CD4-positive, CD25-positive, alpha-beta regulatory T cell (primary cell): ENCODE measurements at regions not wholly inside any gene's neighbourhood (a gene's known extent, or its start where the extent isn't known, plus 50 kb on each side); places are given as distances from the start of the nearest gene placed in this dataset.

Experiments used
- ATAC-seq, 2 donors: fragments of 150-1000 bp; cut with Tn5 transposase; one replicate each; pipeline ENCODE4 v1.10.0; 2021; ENCODE audit warnings: low read depth in 2 of 2, moderate number of reproducible peaks in 2 of 2, moderate library complexity in 1 of 2
- DNase-seq, 3 donors: peaks; one replicate each; pipeline versions ENCODE4 v3.0.0 to v3.0.0-alpha.2; 2012 to 2022; ENCODE audit warnings: mixed read lengths in 1 of 3
- H3K27ac ChIP-seq: one replicate; pipeline ENCODE4 v1.7.0; 2013; ENCODE audit warnings: mild to moderate bottlenecking, low read length; ENCODE audit not compliant: insufficient read depth, poor library complexity, severe bottlenecking
- H3K27me3 ChIP-seq: one replicate; pipeline ENCODE4 v1.7.0; 2013; ENCODE audit warnings: low read length; ENCODE audit not compliant: control insufficient read depth, insufficient read depth
- H3K36me3 ChIP-seq: one replicate; pipeline ENCODE4 v1.7.0; 2013; ENCODE audit warnings: mild to moderate bottlenecking, low read length, moderate library complexity; ENCODE audit not compliant: control insufficient read depth, insufficient read depth
- H3K4me1 ChIP-seq: 2 replicates; pipeline ENCODE4 v1.7.0; 2013; ENCODE audit warnings: mild to moderate bottlenecking, low read length; ENCODE audit not compliant: insufficient read depth, control insufficient read depth, poor library complexity, severe bottlenecking
- H3K4me3 ChIP-seq: one replicate; pipeline ENCODE4 v1.7.0; 2013; ENCODE audit warnings: low read depth, mild to moderate bottlenecking, low read length, moderate library complexity
- H3K9me3 ChIP-seq, 2 experiments: 1 replicate in 1 of 2; 2 replicates in 1 of 2; pipeline ENCODE4 v1.7.0; 2013; ENCODE audit warnings: low read length in 2 of 2, mild to moderate bottlenecking in 1 of 2, moderate library complexity in 1 of 2; ENCODE audit not compliant: control insufficient read depth in 2 of 2
- H3K27ac Mint-ChIP-seq, 3 donors: one replicate each; pipeline ENCODE4 v1.8.0; 2020 to 2022; ENCODE audit warnings: mild to moderate bottlenecking in 3 of 3, mixed read lengths in 3 of 3, moderate library complexity in 2 of 3
- H3K27me3 Mint-ChIP-seq: one replicate; pipeline ENCODE4 v1.8.0; 2022; ENCODE audit warnings: mild to moderate bottlenecking, mixed read lengths
- H3K36me3 Mint-ChIP-seq: one replicate; pipeline ENCODE4 v1.8.0; 2020; ENCODE audit warnings: mixed read lengths
- H3K4me1 Mint-ChIP-seq, 4 donors: one replicate each; pipeline ENCODE4 v1.8.0; 2020 to 2022; ENCODE audit warnings: mixed read lengths in 4 of 4, mild to moderate bottlenecking in 1 of 4
- H3K4me3 Mint-ChIP-seq, 4 donors: one replicate each; pipeline ENCODE4 v1.8.0; 2020 to 2022; ENCODE audit warnings: mild to moderate bottlenecking in 4 of 4, mixed read lengths in 4 of 4, moderate library complexity in 3 of 4
- H3K9me3 Mint-ChIP-seq, 7 donors: one replicate each; pipeline ENCODE4 v1.8.0; 2020 to 2022; ENCODE audit warnings: mixed read lengths in 7 of 7, mild to moderate bottlenecking in 3 of 7, moderate library complexity in 2 of 7

GRCh38 chr10:57015187-57015586, 654.1 kb upstream of the ZWINT start:
- H3K9me3 ChIP-seq, result peaks cover 0 to 5% of the 10 kb centered on the region in 2 experiments
- no peak overlapping the region for H3K4me3 ChIP-seq
- H3K27ac Mint-ChIP-seq, result no peak overlapping the region
- no peak overlapping the region for H3K4me3 Mint-ChIP-seq
- no peaks in the 10 kb centered on the region for H3K27me3 Mint-ChIP-seq
- no peak overlapping the region for H3K27ac ChIP-seq
- no peak for DNase-seq
- no peaks in the 10 kb centered on the region for H3K4me1 ChIP-seq
- no peaks in the 10 kb centered on the region for H3K36me3 Mint-ChIP-seq
- no peaks in the 10 kb centered on the region for H3K36me3 ChIP-seq
- ATAC-seq, result no peak
- H3K9me3 Mint-ChIP-seq, result peaks cover 0 to 12% (median 8%) of the 10 kb centered on the region in 7 donors
- no peaks in the 10 kb centered on the region for H3K27me3 ChIP-seq
- H3K4me1 Mint-ChIP-seq, result no peaks in the 10 kb centered on the region

DNA sequence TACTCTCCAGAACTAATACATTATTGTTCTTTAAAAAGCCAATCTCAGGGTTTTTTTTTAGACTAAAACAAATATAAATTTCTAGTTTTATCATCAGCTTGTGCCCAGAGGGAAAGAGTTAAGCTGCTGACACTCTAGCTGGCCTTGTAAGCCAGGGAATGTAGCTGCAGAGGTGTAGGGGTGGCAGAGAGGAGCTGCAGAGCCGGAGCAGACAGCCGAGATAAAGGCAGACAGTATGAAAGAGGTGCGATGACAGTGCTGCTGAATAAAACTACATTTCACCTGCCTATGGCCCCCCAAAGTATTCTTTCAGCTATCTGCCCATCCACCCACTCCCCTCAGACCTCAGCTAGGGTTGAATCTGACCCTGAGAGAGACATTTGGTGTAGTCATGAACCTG, 653.7 kb upstream of the ZWINT start:
- no peak overlapping the region for H3K27ac Mint-ChIP-seq
- no peaks in the 10 kb centered on the region for H3K4me1 ChIP-seq
- ATAC-seq (no peak), DNase-seq (no peak)
- H3K27ac ChIP-seq, result no peak overlapping the region
- no peaks in the 10 kb centered on the region for H3K27me3 ChIP-seq
- no peaks in the 10 kb centered on the region for H3K4me1 Mint-ChIP-seq
- no peaks in the 10 kb centered on the region for H3K36me3 Mint-ChIP-seq
- H3K4me3 ChIP-seq, result no peak overlapping the region
- peaks cover 0 to 13% (median 6%) of the 10 kb centered on the region in 7 donors for H3K9me3 Mint-ChIP-seq
- no peaks in the 10 kb centered on the region for H3K36me3 ChIP-seq
- H3K4me3 Mint-ChIP-seq, result peak overlapping the region in 1 of 4 donors; percentile 88
- H3K27me3 Mint-ChIP-seq, result no peaks in the 10 kb centered on the region
- H3K9me3 ChIP-seq, result peaks cover 0 to 5% of the 10 kb centered on the region in 2 experiments

DNA sequence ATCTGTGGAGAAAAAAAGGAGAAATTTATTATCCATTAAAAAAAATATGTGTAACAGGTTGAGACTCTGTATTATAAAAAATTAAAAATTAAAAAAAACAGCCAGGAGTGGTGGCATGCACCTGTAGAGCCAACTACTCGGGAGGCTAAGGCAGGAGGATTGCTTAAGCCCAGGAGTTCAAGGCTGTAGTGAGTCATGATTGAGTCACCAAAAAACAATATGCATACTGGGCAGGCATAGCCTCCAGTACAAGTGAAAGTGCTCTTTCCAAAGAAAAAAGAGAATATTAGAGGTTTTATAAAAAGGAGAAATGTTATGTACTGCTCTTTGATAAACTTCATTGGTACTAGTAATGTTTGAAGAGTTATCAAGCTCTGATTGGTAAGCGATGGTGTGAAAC, 647.1 kb upstream of the ZWINT start:
- Histone ChIP-seq H3K27ac (no peak overlapping the region), H3K4me3 (no peak overlapping the region), H3K27me3 (no peaks in the 10 kb centered on the region), H3K36me3 (no peaks in the 10 kb centered on the region), H3K4me1 (no peaks in the 10 kb centered on the region), H3K9me3 (no peaks in the 10 kb centered on the region)
- ATAC-seq (no peak), DNase-seq (no peak)
- H3K4me1 Mint-ChIP-seq, result no peaks in the 10 kb centered on the region
- H3K27ac Mint-ChIP-seq, result no peak overlapping the region
- H3K9me3 Mint-ChIP-seq, result peaks cover 0 to 17% (median 3%) of the 10 kb centered on the region in 7 donors
- H3K36me3 Mint-ChIP-seq, result no peaks in the 10 kb centered on the region
- no peak overlapping the region for H3K4me3 Mint-ChIP-seq
- H3K27me3 Mint-ChIP-seq, result no peaks in the 10 kb centered on the region

- no peaks in the 10 kb centered on the region for H3K27me3 ChIP-seq
Measured at GRCh38 chr10:56991591-56992069, 630.6 kb upstream of the ZWINT start.

GRCh38 chr10:56975513-56975912, 614.5 kb upstream of the ZWINT start:
- H3K36me3 Mint-ChIP-seq, result no peaks in the 10 kb centered on the region
- peaks cover 3 to 38% (median 9%) of the 10 kb centered on the region in 7 donors for H3K9me3 Mint-ChIP-seq
- H3K4me3 Mint-ChIP-seq, result no peak overlapping the region
- no peak overlapping the region for H3K27ac ChIP-seq
- H3K4me3 ChIP-seq, result no peak overlapping the region
- DNase-seq (no peak), ATAC-seq (no peak)
- peaks cover 0 to 4% of the 10 kb centered on the region in 2 experiments for H3K9me3 ChIP-seq
- no peaks in the 10 kb centered on the region for H3K36me3 ChIP-seq
- H3K27me3 Mint-ChIP-seq, result no peaks in the 10 kb centered on the region
- H3K27me3 ChIP-seq, result no peaks in the 10 kb centered on the region
- no peak overlapping the region for H3K27ac Mint-ChIP-seq
- H3K4me1 Mint-ChIP-seq, result no peaks in the 10 kb centered on the region
- H3K4me1 ChIP-seq, result no peaks in the 10 kb centered on the region

More at GRCh38 chr10:56991591-56992069, 630.6 kb upstream of the ZWINT start:
- Histone ChIP-seq H3K4me3 (no peak overlapping the region), H3K9me3 (peaks cover 0 to 3% of the 10 kb centered on the region in 2 experiments), H3K4me1 (no peaks in the 10 kb centered on the region), H3K27ac (no peak overlapping the region), H3K36me3 (no peaks in the 10 kb centered on the region)
- Mint-ChIP-seq H3K4me1 (no peaks in the 10 kb centered on the region), H3K27ac (no peak overlapping the region), H3K9me3 (peaks cover 2 to 28% (median 9%) of the 10 kb centered on the region in 7 donors), H3K27me3 (no peaks in the 10 kb centered on the region), H3K36me3 (no peaks in the 10 kb centered on the region), H3K4me3 (no peak overlapping the region)
- DNase-seq, result no peak
- no peak for ATAC-seq

DNA sequence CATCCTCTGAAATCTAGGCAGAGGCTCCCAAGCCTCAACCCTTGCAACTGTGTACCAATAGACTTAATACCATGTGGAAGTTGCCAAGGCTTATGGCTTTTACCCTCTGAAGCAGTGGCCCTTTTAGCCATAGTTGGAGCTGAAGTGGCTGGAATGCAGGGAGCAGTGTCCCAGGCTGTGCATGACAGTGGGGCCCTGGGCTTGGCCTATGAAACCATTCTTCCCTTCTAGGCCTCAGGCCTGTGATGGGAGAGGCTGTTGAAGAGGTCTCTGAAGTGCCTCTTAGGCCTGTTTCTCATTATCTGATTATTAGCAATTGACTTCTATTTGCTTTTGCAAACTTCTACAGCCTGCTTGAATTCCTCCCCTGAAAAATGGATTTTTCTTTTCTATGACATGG, 612.7 kb upstream of the ZWINT start:
- H3K9me3 Mint-ChIP-seq, result peaks cover 2 to 42% (median 9%) of the 10 kb centered on the region in 7 donors
- DNase-seq (no peak), ATAC-seq (no peak)
- Histone ChIP-seq H3K4me1 (no peaks in the 10 kb centered on the region), H3K9me3 (peaks cover under 1 to 5% of the 10 kb centered on the region in 2 experiments), H3K36me3 (no peaks in the 10 kb centered on the region), H3K27ac (no peak overlapping the region), H3K27me3 (no peaks in the 10 kb centered on the region), H3K4me3 (no peak overlapping the region)
- no peak overlapping the region for H3K27ac Mint-ChIP-seq
- H3K36me3 Mint-ChIP-seq, result no peaks in the 10 kb centered on the region
- no peaks in the 10 kb centered on the region for H3K4me1 Mint-ChIP-seq
- no peaks in the 10 kb centered on the region for H3K27me3 Mint-ChIP-seq
- H3K4me3 Mint-ChIP-seq, result no peak overlapping the region

GRCh38 chr10:56943221-56943755, 582.2 kb upstream of the ZWINT start:
- H3K4me1 ChIP-seq, result no peaks in the 10 kb centered on the region
- Mint-ChIP-seq H3K36me3 (no peaks in the 10 kb centered on the region), H3K27ac (no peak overlapping the region), H3K9me3 (peaks cover 0 to 18% (median 5%) of the 10 kb centered on the region in 7 donors), H3K27me3 (no peaks in the 10 kb centered on the region), H3K4me3 (no peak overlapping the region), H3K4me1 (no peaks in the 10 kb centered on the region)
- no peak for DNase-seq
- no peak for ATAC-seq
- H3K27ac ChIP-seq, result no peak overlapping the region
- peaks cover 2 to 9% of the 10 kb centered on the region in 2 experiments for H3K9me3 ChIP-seq
- no peaks in the 10 kb centered on the region for H3K27me3 ChIP-seq
- no peaks in the 10 kb centered on the region for H3K36me3 ChIP-seq
- H3K4me3 ChIP-seq, result no peak overlapping the region

DNA sequence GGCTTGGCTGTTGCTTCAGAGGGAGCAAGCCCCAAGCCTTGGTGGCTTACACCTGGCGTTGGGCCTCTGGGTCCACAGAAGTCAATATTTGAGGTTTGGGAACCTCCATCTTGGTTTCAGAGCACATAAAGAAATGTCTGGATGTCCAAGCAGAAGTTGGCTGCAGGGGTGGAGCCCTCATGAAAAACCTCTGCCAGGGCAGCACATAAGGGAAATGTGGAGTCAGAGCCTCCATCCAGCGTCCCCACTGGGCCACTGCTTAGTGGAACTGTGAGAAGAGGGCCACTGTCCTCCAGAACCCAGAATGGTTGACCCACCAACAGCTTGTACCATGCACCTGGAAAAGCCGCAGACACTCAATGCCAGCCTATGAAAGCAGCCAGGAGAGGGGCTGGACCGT, 573.5 kb upstream of the ZWINT start:
- Mint-ChIP-seq H3K27me3 (no peaks in the 10 kb centered on the region), H3K9me3 (peaks cover 2 to 30% (median 8%) of the 10 kb centered on the region in 7 donors), H3K27ac (no peak overlapping the region), H3K36me3 (no peaks in the 10 kb centered on the region), H3K4me3 (no peak overlapping the region), H3K4me1 (no peaks in the 10 kb centered on the region)
- no peaks in the 10 kb centered on the region for H3K4me1 ChIP-seq
- H3K27me3 ChIP-seq, result no peaks in the 10 kb centered on the region
- no peak overlapping the region for H3K27ac ChIP-seq
- H3K9me3 ChIP-seq, result peaks cover 4 to 16% of the 10 kb centered on the region in 2 experiments
- no peak overlapping the region for H3K4me3 ChIP-seq
- DNase-seq (no peak), ATAC-seq (no peak)
- H3K36me3 ChIP-seq, result no peaks in the 10 kb centered on the region
